Osteocyte (in vitro differentiated cells): ENCODE measurements at regions not wholly inside any gene's neighbourhood (a gene's known extent, or its start where the extent isn't known, plus 50 kb on each side); places are given as distances from the start of the nearest gene placed in this dataset.

Source experiments
- DNase-seq: peaks from one replicate; pipeline ENCODE4 v3.0.0; 2021; ENCODE audit warnings: mixed read lengths; ENCODE audit not compliant: unreplicated experiment; ENCODE audit errors: extremely low spot score
- H3K27ac Mint-ChIP-seq: one replicate; pipeline ENCODE4 v1.8.0; 2021; ENCODE audit warnings: mild to moderate bottlenecking, mixed read lengths; ENCODE audit not compliant: unreplicated experiment
- H3K27me3 Mint-ChIP-seq: one replicate; pipeline ENCODE4 v1.8.0; 2021; ENCODE audit warnings: mixed read lengths; ENCODE audit not compliant: unreplicated experiment
- H3K36me3 Mint-ChIP-seq: one replicate; pipeline ENCODE4 v1.8.0; 2021; ENCODE audit warnings: mixed read lengths; ENCODE audit not compliant: unreplicated experiment
- H3K4me1 Mint-ChIP-seq: one replicate; pipeline ENCODE4 v1.8.0; 2021; ENCODE audit warnings: mixed read lengths; ENCODE audit not compliant: unreplicated experiment
- H3K4me3 Mint-ChIP-seq: one replicate; pipeline ENCODE4 v1.8.0; 2021; ENCODE audit warnings: mild to moderate bottlenecking, moderate library complexity, mixed read lengths; ENCODE audit not compliant: unreplicated experiment
- H3K9me3 Mint-ChIP-seq: one replicate; pipeline ENCODE4 v1.8.0; 2021; ENCODE audit warnings: mixed read lengths; ENCODE audit not compliant: unreplicated experiment
- TF ChIP-seq, protein P1 (sequence below): fragments of 200-600 bp; sonication (generic); IDR thresholded peaks from 2 replicates; pipeline ENCODE4 v1.5.0; 2021; ENCODE audit warnings: antibody characterized with exemption, mild to moderate bottlenecking, moderate library complexity

DNA sequence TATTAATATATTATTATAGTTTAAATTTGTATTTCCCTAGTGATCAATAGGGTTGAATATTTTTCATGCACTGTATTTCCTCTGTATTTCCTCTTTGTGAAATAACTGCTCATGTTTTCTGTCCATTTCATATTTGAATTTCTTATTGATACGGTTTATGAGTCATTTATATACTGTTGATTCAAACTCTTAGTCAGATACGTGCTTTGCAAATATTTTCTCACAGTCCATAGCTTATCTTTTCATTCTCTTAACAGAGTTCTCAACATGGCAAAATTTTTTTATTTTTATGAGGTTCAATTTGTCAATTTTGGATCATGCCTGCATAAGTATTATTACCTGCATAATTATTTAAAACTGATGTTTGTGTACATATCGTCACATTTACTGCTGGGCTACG lies 329.6 kb downstream of the HAO1 start:
- Mint-ChIP-seq H3K4me3 (no peak overlapping the region), H3K27me3 (peaks cover 2% of the 10 kb centered on the region)
- DNase-seq = no peak

GRCh38 chr20:7617797-7618196 lies 322.5 kb downstream of the HAO1 start:
- TF ChIP-seq, protein P1, sequence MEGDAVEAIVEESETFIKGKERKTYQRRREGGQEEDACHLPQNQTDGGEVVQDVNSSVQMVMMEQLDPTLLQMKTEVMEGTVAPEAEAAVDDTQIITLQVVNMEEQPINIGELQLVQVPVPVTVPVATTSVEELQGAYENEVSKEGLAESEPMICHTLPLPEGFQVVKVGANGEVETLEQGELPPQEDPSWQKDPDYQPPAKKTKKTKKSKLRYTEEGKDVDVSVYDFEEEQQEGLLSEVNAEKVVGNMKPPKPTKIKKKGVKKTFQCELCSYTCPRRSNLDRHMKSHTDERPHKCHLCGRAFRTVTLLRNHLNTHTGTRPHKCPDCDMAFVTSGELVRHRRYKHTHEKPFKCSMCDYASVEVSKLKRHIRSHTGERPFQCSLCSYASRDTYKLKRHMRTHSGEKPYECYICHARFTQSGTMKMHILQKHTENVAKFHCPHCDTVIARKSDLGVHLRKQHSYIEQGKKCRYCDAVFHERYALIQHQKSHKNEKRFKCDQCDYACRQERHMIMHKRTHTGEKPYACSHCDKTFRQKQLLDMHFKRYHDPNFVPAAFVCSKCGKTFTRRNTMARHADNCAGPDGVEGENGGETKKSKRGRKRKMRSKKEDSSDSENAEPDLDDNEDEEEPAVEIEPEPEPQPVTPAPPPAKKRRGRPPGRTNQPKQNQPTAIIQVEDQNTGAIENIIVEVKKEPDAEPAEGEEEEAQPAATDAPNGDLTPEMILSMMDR = no peak
- H3K4me3 Mint-ChIP-seq = no peak overlapping the region
- no peaks in the 10 kb centered on the region for H3K4me1 Mint-ChIP-seq
- H3K36me3 Mint-ChIP-seq = no peaks in the 10 kb centered on the region
- DNase-seq = no peak
- H3K27me3 Mint-ChIP-seq = peaks cover 2% of the 10 kb centered on the region
- H3K27ac Mint-ChIP-seq = no peak overlapping the region
- no peaks in the 10 kb centered on the region for H3K9me3 Mint-ChIP-seq

More for the DNA sequence above, 329.6 kb downstream of the HAO1 start:
- no peak overlapping the region for H3K27ac Mint-ChIP-seq
- H3K36me3 Mint-ChIP-seq = no peaks in the 10 kb centered on the region
- no peaks in the 10 kb centered on the region for H3K9me3 Mint-ChIP-seq
- no peaks in the 10 kb centered on the region for H3K4me1 Mint-ChIP-seq
- TF ChIP-seq, protein P1 = no peak

GRCh38 chr20:7622399-7622961 lies 317.8 kb downstream of the HAO1 start:
- TF ChIP-seq, protein P1 = no peak
- Mint-ChIP-seq H3K27ac (no peak overlapping the region), H3K36me3 (no peaks in the 10 kb centered on the region), H3K4me3 (no peak overlapping the region), H3K4me1 (no peaks in the 10 kb centered on the region), H3K9me3 (peaks cover 4% of the 10 kb centered on the region), H3K27me3 (no peaks in the 10 kb centered on the region)
- no peak for DNase-seq

DNA sequence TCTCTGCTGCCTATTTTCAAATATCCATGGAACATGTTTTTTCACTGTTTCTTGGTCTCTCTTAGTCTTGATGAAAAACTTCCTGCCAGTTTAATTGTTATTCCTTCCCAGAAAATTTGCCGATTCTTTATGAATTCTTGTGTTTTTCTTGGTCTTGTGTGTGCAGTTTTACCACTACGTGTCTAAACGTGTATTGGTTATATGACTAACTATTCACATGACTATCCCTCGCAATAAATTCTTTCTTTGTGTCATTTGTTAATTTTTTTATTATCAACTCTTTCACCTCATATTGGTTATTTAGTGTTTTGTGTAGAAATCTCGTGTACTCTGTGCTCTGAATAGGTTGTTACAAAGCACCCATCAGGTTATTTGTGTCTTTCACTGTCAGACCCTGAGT lies 315.4 kb downstream of the HAO1 start:
- Mint-ChIP-seq H3K9me3 (peaks cover 4% of the 10 kb centered on the region), H3K27ac (no peak overlapping the region), H3K27me3 (no peaks in the 10 kb centered on the region), H3K4me1 (no peaks in the 10 kb centered on the region), H3K4me3 (no peak overlapping the region), H3K36me3 (no peaks in the 10 kb centered on the region)
- TF ChIP-seq, protein P1 = no peak
- no peak for DNase-seq

- Mint-ChIP-seq H3K27ac (no peak overlapping the region), H3K9me3 (peaks cover 4% of the 10 kb centered on the region), H3K4me1 (no peaks in the 10 kb centered on the region), H3K36me3 (no peaks in the 10 kb centered on the region), H3K27me3 (no peaks in the 10 kb centered on the region), H3K4me3 (no peak overlapping the region)
- TF ChIP-seq, protein P1 = no peak
- no peak for DNase-seq
Observed at GRCh38 chr20:7627734-7628663, 312.3 kb downstream of the HAO1 start.
